ENCODE measurements at regions not wholly inside any gene's neighbourhood (a gene's known extent, or its start where the extent isn't known, plus 50 kb on each side); places are given as distances from the start of the nearest gene placed in this dataset.

DNA sequence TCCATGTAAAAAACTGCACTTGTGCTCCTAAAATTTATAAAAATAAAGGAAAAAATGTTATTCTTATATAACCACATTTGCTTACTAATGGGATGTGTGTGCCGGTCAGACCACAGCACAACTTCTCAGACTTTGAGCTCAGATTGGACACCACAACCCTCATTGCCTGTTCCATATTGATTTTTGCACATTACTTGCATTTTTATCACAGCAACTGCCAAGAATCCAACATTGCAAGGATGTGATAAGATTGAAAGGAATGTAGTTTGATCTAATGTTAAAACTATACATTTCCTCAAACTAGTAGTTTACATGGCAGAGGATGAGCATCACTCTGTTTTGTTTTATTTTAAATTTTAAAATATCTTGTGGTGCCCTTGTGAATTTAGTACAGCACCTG is 227.8 kb downstream of the KDR start:
- Histone ChIP-seq H3K4me3 (no peak overlapping the region), H3K27me3 (replicated peaks) (no peaks in the 10 kb centered on the region), H3K27ac (no peak overlapping the region), H3K9me3 (replicated peaks) (no peaks in the 10 kb centered on the region), H3K4me1 (replicated peaks) (no peaks in the 10 kb centered on the region), H3K36me3 (no peaks in the 10 kb centered on the region)
- DNase-seq (ENCODE audit: low read depth in 1 of 2, low spot score in 2 of 2), result no peak

GRCh38 chr4:54882616-54883015 is 224.9 kb downstream of the KIT start:
- DNase-seq (ENCODE audit: low read depth in 1 of 2, low spot score in 2 of 2), result no peak
- no peaks in the 10 kb centered on the region for H3K4me1 ChIP-seq (replicated peaks)
- H3K27me3 ChIP-seq (replicated peaks), result no peaks in the 10 kb centered on the region
- no peak overlapping the region for H3K27ac ChIP-seq
- no peaks in the 10 kb centered on the region for H3K36me3 ChIP-seq
- H3K9me3 ChIP-seq (replicated peaks), result no peaks in the 10 kb centered on the region
- no peak overlapping the region for H3K4me3 ChIP-seq

DNA sequence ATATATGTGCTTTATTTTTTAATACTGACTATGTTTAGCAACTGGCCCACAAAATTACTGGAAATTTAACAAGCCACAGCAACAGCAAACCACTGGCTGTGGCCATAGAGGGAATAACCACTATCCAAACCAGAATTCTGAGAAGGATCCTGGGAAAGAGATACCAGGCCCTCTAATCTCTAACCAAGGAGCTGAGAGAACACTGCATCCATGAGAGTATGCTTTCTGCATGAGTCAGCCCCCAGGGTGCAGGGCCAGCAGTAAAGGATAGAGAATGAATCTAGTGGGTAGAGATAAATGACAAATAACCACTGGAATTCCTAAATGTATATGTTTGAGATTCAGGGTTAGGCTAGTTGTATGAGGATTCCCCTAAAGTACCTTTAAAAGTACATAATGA is 221.8 kb downstream of the KIT start:
- H3K4me1 ChIP-seq (replicated peaks), result no peaks in the 10 kb centered on the region
- no peak overlapping the region for H3K4me3 ChIP-seq
- DNase-seq (ENCODE audit: low read depth in 1 of 2, low spot score in 2 of 2), result no peak
- H3K27ac ChIP-seq, result no peak overlapping the region
- H3K27me3 ChIP-seq (replicated peaks), result no peaks in the 10 kb centered on the region
- no peaks in the 10 kb centered on the region for H3K36me3 ChIP-seq
- no peaks in the 10 kb centered on the region for H3K9me3 ChIP-seq (replicated peaks)

DNA sequence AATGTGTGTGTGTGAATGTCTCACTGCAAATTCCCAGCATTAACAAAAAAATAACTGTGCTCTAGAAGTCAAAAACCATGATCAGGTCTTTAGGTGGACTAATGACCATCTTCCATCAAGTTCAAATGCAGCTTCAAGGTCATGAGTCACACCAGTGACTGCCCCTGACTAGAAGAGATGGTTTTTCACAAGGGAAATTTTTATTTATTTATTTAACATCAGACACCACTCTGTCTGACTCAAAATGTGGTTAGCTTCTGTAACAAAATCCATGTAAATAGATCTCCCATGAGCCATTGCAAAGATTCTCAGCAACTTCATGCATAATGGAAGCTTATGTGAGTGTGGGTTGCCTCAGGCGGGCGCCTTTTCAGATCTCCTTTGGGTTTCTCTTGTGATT is 219.2 kb downstream of the KIT start:
- Histone ChIP-seq H3K36me3 (no peaks in the 10 kb centered on the region), H3K9me3 (replicated peaks) (no peaks in the 10 kb centered on the region), H3K4me3 (no peak overlapping the region), H3K27ac (no peak overlapping the region), H3K4me1 (replicated peaks) (no peaks in the 10 kb centered on the region), H3K27me3 (replicated peaks) (no peaks in the 10 kb centered on the region)
- DNase-seq (ENCODE audit: low read depth in 1 of 2, low spot score in 2 of 2), result no peak

DNA sequence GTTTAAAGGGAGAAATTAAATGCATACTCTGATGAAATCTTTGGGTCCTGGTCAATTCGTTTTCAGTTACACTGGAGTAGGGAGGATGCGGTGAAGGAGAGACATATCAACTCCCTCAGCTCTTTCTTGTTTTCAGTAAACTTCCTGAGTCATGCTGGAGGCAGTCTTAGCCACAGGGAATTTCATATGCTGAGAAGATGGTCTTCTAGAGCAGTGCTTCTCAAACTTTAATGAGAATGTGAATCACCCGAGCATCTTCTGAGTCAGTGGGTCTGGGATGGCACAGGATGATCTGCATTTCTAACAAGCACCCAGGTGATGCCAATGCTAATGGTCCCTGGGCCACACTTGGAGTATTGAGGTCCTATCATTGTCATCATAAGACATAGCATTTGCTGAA is 214.5 kb downstream of the KIT start:
- no peak for DNase-seq (ENCODE audit: low read depth in 1 of 2, low spot score in 2 of 2)
- Histone ChIP-seq H3K9me3 (replicated peaks) (no peaks in the 10 kb centered on the region), H3K4me1 (replicated peaks) (no peaks in the 10 kb centered on the region), H3K4me3 (no peak overlapping the region), H3K27ac (no peak overlapping the region), H3K27me3 (replicated peaks) (no peaks in the 10 kb centered on the region), H3K36me3 (no peaks in the 10 kb centered on the region)

GRCh38 chr4:54863571-54864255 is 206.0 kb downstream of the KIT start:
- H3K4me3 ChIP-seq, result no peak overlapping the region
- no peak for DNase-seq (ENCODE audit: low read depth in 1 of 2, low spot score in 2 of 2)
- no peaks in the 10 kb centered on the region for H3K4me1 ChIP-seq (replicated peaks)
- no peaks in the 10 kb centered on the region for H3K27me3 ChIP-seq (replicated peaks)
- H3K36me3 ChIP-seq, result no peaks in the 10 kb centered on the region
- H3K27ac ChIP-seq, result no peak overlapping the region
- H3K9me3 ChIP-seq (replicated peaks), result no peaks in the 10 kb centered on the region

DNA sequence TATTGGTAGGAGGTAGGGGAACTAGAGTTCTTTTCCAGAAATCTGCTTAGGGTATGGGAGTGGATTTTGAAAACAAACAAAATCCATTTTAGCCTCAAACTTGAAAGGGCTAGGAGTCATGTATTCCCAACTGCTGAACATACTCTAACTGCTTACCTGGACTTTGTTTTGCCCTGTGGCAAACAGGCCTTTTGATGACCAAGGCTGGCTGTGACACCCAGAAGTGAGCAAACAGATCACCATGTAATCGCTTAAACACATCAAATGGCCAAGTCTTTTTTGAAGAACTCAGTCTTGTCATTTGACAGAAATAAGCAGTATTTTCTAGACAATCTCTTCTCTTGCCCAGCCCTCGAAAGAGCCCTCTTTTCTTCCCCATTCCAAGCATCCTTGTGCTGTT is 203.4 kb downstream of the KIT start:
- H3K4me1 ChIP-seq (replicated peaks), result no peaks in the 10 kb centered on the region
- no peaks in the 10 kb centered on the region for H3K9me3 ChIP-seq (replicated peaks)
- no peak overlapping the region for H3K27ac ChIP-seq
- no peaks in the 10 kb centered on the region for H3K36me3 ChIP-seq
- DNase-seq (ENCODE audit: low read depth in 1 of 2, low spot score in 2 of 2), result no peak
- H3K27me3 ChIP-seq (replicated peaks), result no peaks in the 10 kb centered on the region
- no peak overlapping the region for H3K4me3 ChIP-seq

GRCh38 chr4:54855191-54855854 is 197.6 kb downstream of the KIT start:
- H3K4me3 ChIP-seq, result no peak overlapping the region
- no peaks in the 10 kb centered on the region for H3K9me3 ChIP-seq (replicated peaks)
- DNase-seq (ENCODE audit: low read depth in 1 of 2, low spot score in 2 of 2), result no peak
- no peak overlapping the region for H3K27ac ChIP-seq
- H3K4me1 ChIP-seq (replicated peaks), result no peaks in the 10 kb centered on the region
- no peaks in the 10 kb centered on the region for H3K36me3 ChIP-seq
- H3K27me3 ChIP-seq (replicated peaks), result no peaks in the 10 kb centered on the region

GRCh38 chr4:54852602-54853001 is 194.8 kb downstream of the KIT start:
- Histone ChIP-seq H3K27ac (no peak overlapping the region), H3K4me3 (no peak overlapping the region), H3K27me3 (replicated peaks) (no peaks in the 10 kb centered on the region; the same call in 1 of the 2 replicates), H3K9me3 (replicated peaks) (no peaks in the 10 kb centered on the region), H3K4me1 (replicated peaks) (no peaks in the 10 kb centered on the region), H3K36me3 (no peaks in the 10 kb centered on the region)
- no peak for DNase-seq (ENCODE audit: low read depth in 1 of 2, low spot score in 2 of 2)

DNA sequence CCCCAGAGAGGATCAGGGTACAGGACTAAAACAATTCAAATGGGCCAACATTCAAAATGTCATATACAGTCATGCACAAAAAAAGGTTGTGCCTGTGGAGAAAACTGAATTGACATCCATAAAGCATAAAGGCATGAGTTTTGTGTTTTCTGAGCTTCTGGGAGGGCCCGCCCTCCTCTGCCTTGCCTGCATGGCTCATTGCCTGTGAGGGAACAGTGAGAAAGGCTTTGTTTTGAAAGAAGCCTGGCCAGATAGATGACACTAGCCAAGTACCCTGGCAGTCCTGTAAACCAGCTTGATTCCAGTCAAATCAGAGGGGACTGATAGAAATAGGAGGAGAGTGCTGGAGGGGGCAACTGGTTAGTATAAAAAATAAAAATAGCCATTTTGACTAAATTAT is 194.3 kb downstream of the KIT start:
- Histone ChIP-seq H3K9me3 (replicated peaks) (no peaks in the 10 kb centered on the region), H3K4me1 (replicated peaks) (no peaks in the 10 kb centered on the region), H3K27me3 (replicated peaks) (no peaks in the 10 kb centered on the region; the same call in 1 of the 2 replicates), H3K36me3 (no peaks in the 10 kb centered on the region), H3K27ac (no peak overlapping the region), H3K4me3 (no peak overlapping the region)
- DNase-seq (ENCODE audit: low read depth in 1 of 2, low spot score in 2 of 2), result no peak

DNA sequence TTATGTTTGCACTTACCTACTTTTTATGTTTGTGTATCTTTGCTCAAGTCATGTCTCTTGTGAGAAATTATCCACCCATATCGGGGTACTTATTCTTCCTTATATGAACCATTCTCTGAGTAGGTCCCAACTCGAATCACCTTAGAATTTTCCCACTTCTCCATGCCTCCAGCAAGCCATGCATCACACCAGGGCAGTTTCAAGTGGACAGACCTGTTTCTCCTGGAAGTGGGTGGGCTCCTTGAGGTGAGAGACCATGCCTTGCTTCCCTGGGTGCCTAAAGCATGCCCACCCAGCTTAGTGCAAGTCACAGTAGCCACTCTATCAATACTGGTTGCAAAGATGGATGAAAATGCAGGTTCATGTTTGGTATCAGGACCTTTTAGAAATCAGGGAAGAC is 187.2 kb downstream of the KIT start:
- Histone ChIP-seq H3K4me1 (replicated peaks) (no peaks in the 10 kb centered on the region), H3K36me3 (no peaks in the 10 kb centered on the region), H3K4me3 (no peak overlapping the region), H3K27me3 (replicated peaks) (no peaks in the 10 kb centered on the region; the same call in 1 of the 2 replicates), H3K9me3 (replicated peaks) (no peaks in the 10 kb centered on the region), H3K27ac (no peak overlapping the region)
- DNase-seq (ENCODE audit: low read depth in 1 of 2, low spot score in 2 of 2), result no peak

DNA sequence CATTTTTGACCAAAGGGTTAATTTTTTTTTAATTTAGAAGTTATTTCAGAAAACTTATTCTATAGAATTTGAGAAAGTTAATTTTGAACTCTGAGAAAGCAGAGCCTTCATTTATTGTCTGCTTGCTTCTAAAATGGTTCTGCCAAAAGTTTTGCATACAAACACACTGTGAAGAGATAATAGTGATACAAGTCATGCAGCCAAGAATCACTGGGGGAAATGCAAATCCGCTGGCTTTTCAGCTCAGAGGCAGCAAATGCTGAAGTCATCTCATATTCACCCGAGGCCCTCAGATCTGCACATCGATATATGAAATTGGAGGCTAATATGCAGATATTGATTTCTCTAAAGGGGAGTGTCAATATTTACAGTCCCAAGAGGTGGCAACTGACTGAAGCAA is 186.2 kb downstream of the KIT start:
- Histone ChIP-seq H3K4me3 (no peak overlapping the region), H3K27ac (no peak overlapping the region), H3K9me3 (replicated peaks) (no peaks in the 10 kb centered on the region), H3K27me3 (replicated peaks) (no peaks in the 10 kb centered on the region), H3K4me1 (replicated peaks) (no peaks in the 10 kb centered on the region), H3K36me3 (no peaks in the 10 kb centered on the region)
- DNase-seq (ENCODE audit: low read depth in 1 of 2, low spot score in 2 of 2), result no peak

GRCh38 chr4:54843106-54843505 is 185.3 kb downstream of the KIT start:
- no peaks in the 10 kb centered on the region for H3K36me3 ChIP-seq
- no peak overlapping the region for H3K27ac ChIP-seq
- no peaks in the 10 kb centered on the region for H3K27me3 ChIP-seq (replicated peaks)
- H3K4me3 ChIP-seq, result no peak overlapping the region
- DNase-seq (ENCODE audit: low read depth in 1 of 2, low spot score in 2 of 2), result no peak
- H3K9me3 ChIP-seq (replicated peaks), result no peaks in the 10 kb centered on the region
- no peaks in the 10 kb centered on the region for H3K4me1 ChIP-seq (replicated peaks)

DNA sequence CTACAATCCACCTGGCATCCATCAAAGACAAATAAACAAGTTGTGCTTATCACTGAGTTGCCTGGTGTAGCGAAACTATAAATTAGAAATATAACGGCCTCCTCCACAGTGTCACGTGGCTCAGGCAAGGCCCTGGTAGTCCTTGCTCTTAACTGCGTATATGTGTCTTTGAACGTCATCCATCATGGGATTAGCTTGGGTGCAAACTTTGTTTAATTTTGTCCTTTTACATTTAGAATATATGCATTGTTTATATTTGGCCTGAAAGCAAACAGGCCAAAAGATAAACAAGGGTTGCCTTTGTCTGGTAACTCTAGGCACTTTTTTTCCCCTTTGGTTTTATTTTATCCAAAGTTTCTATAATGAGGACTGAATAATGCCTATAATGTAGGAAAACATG is 184.9 kb downstream of the KIT start:
- Histone ChIP-seq H3K4me3 (no peak overlapping the region), H3K4me1 (replicated peaks) (no peaks in the 10 kb centered on the region), H3K27ac (no peak overlapping the region), H3K27me3 (replicated peaks) (no peaks in the 10 kb centered on the region), H3K9me3 (replicated peaks) (no peaks in the 10 kb centered on the region), H3K36me3 (no peaks in the 10 kb centered on the region)
- no peak for DNase-seq (ENCODE audit: low read depth in 1 of 2, low spot score in 2 of 2)

DNA sequence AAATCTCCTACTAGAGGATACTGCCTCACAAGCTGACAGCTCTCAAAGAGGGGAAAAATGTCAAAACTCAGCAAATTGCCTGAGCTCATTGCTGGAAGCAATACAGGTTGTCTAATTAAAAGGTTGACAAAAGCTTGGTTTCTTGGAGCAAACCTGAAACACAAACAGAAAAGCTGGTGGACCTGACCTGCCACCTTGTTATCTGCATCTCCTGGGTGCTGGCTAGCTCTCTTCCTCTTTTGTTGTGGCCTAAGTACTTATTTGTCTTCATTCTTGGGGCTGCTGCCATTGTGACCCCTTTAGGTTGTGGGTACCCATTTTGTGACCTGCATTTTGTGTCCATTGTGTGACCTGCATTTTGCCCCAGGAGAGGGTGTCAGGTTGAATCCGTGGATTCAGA is 184.5 kb downstream of the KIT start:
- Histone ChIP-seq H3K4me3 (no peak overlapping the region), H3K27ac (no peak overlapping the region), H3K9me3 (replicated peaks) (no peaks in the 10 kb centered on the region), H3K4me1 (replicated peaks) (no peaks in the 10 kb centered on the region), H3K36me3 (no peaks in the 10 kb centered on the region), H3K27me3 (replicated peaks) (no peaks in the 10 kb centered on the region)
- DNase-seq (ENCODE audit: low read depth in 1 of 2, low spot score in 2 of 2), result no peak

Data from SJSA1 (cell line).